Bone marrow (tissue), 2 donors: ENCODE measurements at regions not wholly inside any gene's neighbourhood (a gene's known extent, or its start where the extent isn't known, plus 50 kb on each side); places are given as distances from the start of the nearest gene placed in this dataset.

Source experiments
- DNase-seq, 2 donors: peaks; one replicate each; lab custom pipeline; 2025; lab: John Stamatoyannopoulos, UW

DNA sequence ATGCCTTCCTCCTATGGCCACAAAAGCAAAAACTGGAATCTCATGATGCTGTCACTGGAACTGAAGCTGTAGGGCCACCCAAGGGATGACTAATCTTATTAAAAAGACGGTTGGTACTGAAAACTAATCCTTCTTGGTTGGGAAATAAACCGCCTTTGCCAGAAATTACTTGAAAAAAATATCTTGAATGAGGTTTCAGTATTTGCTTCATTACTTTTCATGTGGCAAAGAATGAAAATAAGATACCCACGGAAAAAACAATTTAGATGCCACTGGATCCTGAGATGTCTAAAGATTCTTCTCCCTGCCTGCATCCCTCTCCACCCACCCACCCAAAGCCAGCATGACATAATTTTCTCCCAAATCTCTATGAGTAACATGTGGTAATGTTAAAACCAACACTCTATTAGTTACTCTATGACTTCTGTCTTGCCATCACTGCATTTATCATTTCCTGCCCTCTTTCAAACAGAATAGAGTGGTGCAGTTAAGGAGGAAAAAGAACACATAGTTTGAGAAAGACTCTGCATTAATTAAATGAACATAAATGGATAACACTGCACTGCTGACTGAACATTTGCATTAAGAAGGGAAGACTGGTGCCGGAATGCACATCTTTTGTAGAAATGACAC, 111.8 kb upstream of the DPH6 start:
- DNase-seq: no peak

DNA sequence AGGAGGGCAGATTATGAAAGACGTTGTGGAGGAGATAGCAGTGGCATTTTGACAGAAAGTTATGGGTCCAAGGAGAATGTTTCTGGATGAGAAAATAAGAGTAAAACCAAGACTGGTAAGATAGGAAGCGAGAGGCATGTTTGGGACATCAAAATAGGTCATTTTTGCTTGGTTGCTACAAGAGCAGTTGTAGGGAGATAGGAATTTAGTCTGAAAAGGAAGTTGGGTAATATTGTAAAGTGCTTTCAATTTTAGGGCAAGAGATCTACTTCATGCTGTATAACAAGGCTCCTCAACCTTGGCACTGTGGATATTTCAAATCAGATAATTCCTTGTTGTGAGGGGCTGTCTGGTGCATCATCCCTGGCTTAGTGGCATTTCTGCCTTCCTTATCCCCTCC, 118.0 kb upstream of the DPH6 start:
- no peak for DNase-seq

DNA sequence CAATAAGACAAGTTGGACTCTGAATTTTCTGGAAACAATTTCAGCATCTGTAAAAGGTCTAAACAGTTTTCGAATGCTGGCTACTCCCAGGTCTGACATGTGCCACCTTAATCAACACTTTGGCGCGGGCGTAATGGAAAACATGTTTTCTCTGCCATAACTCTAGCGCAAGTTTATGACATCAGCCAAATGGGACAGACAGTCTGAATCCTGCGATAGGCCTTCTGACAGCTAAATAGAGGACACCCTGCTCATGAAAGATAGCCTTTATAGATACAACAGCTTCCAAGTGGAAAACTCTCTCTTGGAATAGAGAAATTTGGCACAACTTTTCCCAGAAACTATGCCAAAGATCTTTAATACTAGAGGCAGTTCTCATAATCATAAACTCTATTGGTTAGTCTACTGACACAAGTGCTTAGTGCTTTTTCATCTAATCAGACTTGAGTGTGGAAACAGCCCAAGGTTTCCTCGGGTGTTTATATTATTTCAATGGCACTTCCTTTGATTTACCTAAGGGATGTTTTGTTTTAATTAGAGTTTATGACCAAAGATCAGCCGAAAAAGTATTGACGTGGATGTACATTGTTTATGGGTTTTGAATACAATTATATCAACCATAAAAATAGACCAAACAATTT, 120.1 kb upstream of the DPH6 start:
- DNase-seq: no peak

DNA sequence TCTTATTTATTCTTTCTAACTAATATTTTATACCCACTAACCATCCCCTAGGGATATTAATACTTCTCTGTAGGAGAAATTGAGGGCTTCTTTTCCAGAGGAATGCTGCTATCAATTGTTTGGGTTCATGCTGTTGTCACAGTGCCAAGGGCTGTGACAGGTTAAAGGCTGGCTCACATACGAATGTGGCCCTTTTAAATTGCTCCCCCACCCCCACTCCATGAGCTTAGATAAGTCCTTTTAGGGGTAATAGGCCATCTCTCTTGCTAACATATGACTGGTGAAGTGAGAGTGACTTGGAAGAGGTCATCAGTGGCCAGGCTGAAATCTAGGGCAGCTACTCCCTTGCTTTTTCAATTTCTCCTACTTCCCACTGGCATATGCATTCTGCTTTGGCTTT, 121.9 kb upstream of the DPH6 start:
- DNase-seq: no peak

DNA sequence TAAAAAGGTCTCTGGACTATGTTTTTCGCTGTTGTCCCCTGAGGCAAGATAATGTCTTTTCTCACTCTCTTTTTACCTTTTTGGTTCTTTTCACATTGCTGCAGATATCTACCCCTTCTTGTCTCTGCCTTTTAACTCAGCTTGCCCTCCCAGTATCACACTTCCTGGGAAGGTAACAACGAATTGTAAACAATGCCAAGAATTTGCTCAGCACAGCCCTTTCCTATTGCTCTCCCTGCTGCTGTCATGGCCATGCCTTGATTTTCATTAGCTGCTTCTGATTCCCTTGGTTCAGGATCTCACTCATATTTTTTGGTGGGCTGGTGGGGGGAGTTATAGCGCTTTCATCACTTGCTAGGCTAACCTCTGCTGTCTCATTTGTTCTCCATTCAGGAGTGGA, 123.1 kb upstream of the DPH6 start:
- no peak for DNase-seq

DNA sequence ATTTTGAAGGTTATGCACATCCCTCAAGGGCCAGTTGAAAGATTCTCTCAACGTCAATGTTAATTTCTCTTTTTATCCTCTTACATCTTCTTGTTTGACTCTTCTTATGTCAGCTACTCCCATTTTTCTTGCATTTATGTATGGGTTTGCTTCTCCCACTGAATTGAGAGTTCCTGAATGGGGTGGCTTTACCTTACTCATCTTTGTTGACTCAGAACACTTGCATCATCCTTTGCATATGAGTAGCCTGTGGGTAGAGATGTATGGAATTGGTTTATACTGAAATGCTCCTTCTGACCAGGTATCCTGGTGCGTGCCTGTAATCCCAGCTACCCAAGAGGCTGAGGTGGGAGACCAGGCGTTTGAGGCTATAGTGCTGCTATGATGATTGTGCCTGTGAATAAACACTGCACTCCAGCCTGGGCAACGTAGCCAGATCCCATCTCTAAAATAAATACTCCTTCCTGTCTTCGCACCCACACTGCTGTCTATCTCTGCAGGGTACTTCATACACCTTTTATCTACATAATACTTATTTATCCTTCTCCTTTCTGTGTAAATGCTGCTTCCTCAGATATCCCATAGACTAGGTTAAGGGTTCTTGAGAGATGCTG, 123.6 kb upstream of the DPH6 start:
- DNase-seq: no peak

DNA sequence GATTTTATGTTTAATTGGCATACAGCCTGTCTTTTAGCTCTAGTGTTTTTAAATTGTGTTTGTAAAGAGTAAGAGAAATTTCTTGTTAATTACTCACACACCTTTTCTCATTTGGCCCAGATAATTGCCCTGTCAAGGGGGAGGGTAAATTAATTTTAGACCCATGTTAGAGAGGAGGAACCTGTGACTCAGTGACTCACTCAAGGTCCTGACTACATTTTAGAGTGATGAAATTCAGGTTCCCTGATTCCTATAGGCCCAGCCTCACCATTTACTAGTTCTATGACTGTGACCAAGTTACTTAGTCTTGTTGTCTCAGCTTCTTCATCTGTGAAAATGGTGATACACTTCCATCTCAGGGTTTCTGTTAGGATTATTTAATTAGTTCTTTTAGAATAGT, 125.2 kb upstream of the DPH6 start:
- no peak for DNase-seq

DNA sequence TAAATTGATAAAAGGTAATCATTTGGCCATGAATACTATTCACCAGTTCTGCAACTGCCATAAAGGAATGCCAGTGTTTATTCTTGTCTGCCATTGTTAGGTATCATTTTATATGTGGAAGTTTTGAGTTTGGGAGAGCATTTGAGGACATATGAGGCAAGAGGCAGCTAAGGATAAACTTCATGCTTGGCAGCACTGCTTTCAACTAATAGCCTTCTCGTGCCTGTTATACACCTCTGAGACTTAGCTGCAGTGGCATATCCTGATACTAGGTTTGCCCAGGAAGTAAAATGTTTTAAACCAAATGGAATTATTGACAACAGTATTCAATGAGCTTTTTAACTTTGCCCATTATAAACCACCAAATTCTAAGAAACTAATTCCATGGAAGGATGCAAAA, 126.0 kb upstream of the DPH6 start:
- DNase-seq: no peak

DNA sequence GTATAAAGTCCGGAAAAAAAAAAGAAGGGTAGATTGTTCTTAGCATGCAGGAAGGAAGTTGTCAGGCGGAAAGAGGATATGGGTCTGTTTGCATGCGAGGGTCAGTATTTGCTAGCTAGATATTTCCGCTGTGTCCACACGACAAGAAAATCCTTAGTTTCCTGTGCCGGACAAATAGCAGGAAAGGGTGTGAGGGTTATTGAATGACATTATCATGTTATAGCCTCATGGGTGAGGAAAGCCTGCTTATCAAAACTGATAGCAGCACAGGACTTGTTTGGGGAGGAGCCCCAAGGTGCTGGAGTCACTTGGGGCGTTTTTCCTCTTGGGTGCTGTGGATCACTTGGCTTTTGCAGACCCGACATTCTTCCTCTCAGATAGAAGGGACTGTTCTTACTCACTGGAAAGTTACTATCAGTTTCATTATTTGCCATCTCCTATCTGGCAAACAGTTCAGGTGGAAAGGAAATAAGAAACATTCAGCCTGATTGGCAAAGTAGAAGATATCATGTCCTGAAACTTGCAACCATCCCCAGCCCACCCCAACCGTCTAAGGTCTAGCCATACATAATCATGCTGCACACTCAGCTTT, 127.2 kb upstream of the DPH6 start:
- no peak for DNase-seq

DNA sequence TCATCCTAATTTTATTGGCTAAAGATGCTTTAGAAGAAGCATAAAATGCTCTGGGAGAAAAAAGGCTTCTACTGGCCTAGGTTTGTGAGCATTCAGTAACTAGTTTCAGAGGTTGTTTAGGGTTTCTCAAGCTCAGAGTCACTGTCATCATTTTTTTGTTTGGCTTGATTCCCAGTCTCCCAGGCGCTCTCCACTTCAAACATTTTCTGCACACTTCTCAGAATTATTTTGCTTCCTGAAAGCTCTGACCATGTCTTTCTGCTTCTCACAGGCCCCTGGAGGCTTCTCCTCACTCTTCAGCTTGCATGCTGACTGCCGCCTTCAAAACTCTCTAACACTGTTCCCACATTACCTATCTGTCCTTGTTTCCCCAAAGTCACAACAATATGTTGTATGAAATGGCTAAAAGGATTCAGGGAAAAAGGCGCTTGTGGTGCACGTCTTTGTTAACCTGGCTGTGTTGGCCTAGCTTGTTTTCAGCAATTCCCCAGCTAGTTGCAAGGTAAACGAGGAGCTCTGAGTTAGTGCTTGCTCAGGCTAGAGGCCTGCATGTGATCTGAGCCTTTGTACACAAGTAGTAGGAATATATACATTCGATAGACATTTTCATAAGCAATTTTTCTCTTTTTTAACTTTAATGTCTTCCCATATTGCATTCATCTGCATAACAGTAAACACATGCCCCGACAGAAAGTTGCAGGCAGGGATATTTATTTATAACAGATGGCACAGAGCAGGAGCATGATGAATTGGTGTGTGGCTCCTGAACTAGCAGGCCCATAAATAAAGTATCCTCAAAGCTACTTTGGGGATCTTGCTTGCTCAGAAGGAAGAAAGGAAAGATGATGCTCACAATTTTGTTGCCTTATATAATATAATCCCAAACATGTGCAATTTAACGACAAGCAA, 129.2 kb upstream of the DPH6 start:
- DNase-seq: no peak

DNA sequence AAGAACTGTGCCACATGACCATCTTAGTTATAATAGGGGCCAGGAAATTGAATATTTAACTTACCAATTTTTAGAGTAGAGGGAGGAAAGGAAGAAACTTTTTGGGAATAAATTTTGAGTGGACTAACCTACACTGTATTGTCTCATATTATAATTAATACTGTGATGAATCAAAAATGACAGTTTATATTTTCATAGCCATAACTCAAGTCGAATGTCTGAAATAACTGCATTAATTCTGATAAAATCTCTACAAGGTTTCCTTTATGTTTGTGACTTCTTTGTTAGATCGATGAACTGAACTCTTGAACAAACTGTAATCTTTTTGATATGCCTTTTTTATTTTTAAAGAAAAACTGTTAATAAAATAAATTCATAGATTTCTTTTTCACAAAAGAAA, 132.8 kb upstream of the DPH6 start:
- no peak for DNase-seq

DNA sequence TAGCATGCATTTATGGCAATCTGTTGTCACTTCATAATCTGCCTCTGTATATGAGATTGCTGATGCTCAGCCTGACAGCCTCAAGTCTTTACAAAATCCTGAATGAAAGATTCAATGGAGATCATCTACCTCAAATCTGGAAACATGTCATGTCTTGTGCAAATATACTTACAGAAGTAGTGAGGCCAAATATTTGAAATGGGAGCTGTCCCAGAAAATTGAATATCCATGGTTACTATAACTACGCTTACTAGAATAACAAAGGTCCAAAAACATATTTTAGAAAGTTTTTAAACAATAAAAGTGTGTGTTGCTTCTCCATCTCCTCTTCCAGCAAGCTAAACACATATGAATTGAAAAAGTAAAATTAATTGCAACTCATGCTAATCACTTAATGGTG, 133.2 kb upstream of the DPH6 start:
- DNase-seq: no peak

DNA sequence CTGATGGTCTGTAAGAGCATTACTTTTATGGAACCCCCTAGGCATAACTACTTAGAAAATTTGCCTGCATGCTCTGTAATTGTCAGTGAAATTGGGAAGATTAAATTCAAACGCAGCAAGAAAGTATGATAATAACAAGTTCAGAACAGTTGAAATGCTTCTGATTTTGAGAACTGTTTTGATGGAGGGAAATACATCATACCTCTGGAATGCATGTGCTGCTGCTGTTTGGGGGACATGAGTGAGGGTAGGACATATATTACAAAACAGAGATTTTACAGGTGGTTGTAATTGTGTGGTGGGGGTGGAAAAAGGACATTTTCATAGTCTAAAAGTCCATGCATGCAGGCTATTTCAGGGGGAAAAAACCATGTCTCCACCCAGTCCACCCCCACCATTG, 135.0 kb upstream of the DPH6 start:
- DNase-seq: no peak

DNA sequence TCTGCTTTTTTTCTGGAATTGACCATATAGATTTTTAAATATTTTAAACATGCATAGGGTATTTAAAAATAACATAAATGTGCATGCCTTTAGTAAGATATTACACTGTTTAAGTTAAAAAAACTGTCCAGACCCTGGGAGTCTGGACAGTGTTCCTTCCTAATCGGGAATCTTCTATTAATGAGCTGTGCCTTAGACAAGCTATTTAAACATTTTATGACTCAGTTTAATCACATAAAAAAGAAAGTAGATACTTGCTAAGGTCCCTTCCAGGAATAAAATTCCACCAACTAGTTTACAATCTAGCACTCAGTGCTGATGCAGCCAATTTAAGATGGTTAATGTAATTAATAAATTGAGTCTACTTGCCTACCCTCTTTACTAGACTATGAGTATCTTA, 140.4 kb upstream of the DPH6 start:
- no peak for DNase-seq

DNA sequence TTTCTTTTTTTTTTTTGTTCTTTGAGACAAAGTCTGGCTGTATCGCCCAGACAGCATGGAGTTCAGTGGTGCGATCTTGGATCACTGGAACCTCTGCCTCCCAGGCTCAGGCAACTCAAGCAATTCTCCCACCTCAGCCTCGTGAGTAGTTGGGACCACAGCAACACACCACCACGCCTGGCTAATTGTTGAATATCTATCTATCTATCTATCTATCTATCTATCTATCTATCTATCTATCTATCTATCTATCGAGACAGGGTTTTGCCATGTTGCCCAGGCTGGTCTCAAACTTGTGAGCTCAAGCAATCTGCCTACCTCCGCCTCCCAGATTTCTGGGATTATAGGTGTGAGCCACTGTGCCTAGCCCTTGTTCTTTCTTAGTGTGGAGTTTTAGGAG, 143.3 kb upstream of the DPH6 start:
- DNase-seq: no peak

DNA sequence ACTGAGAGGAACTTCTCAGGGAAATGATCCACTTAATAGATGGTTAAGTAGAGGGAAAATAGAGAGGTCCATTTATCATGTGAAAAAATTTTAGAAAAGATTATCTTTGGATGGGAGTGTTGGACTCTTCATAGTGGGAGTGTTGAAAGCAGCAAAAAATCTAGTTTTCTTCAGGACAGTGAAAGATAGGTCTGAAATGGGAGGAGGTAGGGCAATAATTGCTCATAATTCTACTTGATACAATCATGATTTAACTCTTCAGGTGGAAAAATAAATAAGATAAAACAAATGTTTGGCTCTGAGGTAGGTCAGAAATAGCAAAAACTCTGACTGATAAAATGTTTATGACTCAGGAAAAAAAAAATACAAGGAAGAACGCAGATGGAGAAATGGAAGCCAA, 144.1 kb upstream of the DPH6 start:
- DNase-seq: no peak

DNA sequence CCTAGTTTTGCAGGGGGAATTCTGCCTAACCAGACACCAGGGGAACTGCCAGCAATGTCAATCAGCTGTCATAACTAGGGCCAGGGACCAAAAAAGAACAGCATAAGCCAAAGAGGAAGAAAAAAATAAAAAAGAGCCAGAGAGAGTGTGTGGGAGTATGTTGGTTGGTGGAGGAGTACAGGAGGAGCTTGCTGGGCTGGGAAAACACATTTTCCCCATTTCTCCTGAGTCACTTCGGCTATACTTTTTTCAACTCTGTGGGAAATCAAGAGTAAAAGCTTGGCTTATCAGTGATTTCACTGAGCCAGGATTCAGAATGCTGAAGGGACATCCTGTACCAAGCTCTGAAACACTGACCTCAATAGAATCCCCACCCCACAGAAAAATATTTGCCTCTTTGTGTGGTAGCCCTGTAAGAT, 144.7 kb upstream of the DPH6 start:
- no peak for DNase-seq

DNA sequence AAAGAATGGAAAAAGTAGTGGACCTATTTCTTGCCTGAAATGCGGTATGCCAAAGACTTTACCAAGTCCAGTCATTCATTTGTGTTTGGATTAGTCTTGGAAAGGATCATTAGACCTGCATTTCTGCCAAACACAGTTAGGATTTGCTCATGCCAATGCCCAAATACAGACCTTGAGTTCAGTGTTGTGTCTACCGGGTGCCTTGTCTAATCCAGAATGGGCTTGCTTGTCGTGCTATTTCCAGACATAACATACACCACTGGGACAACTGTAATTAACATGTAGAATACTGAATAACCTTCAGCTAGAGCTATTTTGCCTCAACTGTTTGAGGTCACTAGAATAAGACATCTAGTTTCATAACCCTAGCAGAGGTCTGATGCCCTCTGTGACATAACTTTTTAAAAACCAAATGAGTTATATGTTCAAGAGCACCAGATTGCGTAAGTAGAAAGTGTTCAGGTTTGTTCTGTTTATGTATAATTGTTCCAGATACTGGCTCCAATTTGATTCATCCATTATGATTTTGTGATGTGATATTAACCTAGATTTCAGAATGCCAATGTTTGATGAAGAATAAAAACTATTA, 145.3 kb upstream of the DPH6 start:
- no peak for DNase-seq

DNA sequence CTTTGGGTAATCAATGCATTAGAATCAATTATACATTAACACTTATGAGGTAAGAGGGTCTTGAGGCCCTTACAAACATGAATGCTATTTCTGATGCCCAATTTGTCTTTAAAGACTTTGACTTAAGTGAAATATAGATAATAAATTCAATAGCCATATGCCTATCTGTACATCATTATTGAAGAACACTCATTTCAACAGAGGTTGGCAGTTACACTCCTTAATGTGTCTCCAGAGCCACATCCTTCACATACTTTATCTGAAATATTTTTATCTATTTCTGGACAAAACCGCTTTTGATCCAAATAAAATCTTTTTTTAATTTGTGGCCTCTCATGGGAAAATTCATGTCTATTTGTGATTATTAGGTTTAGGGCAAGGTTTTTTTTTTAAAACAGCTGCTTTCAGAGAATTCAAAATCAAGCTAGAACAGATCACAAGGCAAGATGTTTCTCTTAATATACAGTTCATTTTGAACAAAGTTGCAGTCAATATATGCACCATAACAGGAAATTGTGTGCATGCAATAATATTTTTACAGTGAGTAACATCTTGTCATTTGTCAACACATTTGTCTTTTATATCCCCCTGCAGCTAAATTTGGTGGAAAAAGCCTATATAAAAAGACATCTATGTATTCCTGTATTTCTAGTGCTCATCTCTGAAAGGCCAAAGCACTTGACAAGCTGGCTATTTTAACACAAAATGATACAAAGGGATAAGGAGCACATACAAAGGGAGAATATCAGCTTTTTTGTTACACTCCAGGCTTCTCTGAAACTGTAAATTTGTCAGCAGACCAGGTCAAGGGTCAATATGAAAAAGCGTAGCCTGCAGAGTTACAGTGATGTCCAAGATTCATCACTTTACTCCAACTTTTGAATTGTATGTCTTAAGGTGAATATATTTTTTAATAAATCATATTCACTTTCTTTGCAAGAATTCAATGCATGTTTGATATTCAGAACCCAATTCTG, 146.2 kb upstream of the DPH6 start:
- DNase-seq: no peak

DNA sequence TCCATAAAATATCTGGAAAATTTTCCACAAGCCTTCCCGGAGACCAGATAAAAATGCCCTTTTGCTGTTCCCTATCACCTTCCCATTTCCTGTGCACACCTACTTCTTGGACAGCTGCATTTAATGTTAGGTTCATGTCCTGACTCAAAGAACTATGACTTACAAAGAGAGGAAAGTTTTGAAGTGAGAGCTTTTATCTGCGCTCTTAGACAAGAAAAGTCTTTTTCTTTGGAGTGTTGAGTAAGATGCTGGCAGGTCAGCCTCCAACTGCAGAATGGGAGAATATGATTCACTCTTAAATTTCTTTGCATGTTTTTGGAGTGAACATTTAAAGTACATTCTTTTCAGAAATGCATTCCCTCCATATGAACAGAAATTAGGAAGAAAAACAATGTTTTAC, 147.3 kb upstream of the DPH6 start:
- no peak for DNase-seq

DNA sequence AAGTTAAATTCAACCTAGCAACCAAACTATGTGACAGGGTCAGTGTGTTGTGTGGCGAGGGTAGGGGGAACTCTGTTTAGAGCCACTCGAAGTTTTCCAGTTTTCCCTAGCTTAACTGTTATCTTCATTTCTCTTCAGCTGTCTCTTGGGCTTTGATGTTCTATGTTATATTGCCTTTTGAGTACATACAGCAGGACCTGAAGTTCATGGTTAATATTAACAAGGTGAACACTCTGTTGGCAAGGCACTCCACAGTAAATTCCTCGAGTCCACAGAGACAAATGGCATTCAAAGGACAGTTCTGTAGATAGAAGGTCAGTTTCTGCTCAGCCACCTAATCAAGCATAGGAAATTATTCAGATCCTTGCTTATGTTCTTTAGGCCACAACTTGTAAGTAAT, 147.9 kb upstream of the DPH6 start:
- no peak for DNase-seq
